ENCODE measurements at regions not wholly inside any gene's neighbourhood (a gene's known extent, or its start where the extent isn't known, plus 50 kb on each side); places are given as distances from the start of the nearest gene placed in this dataset.
A peak's percentile ranks its signal among the peaks of the same experiment; 100 is the strongest.

GRCh38 chr17:69801368-69801767, 273.7 kb upstream of the KCNJ16 start:
- Mint-ChIP-seq H3K4me3 (ENCODE audit: unreplicated experiment) (no peak overlapping the region), H3K27me3 (ENCODE audit: low read depth, unreplicated experiment) (peaks cover 5% of the 10 kb centered on the region), H3K27ac (ENCODE audit: unreplicated experiment) (no peak overlapping the region), H3K9me3 (ENCODE audit: unreplicated experiment) (peaks cover 5% of the 10 kb centered on the region), H3K4me1 (ENCODE audit: low read depth, unreplicated experiment) (no peaks in the 10 kb centered on the region), H3K36me3 (ENCODE audit: low read depth, unreplicated experiment) (no peaks in the 10 kb centered on the region)
- Histone ChIP-seq H3K36me3 (ENCODE audit: insufficient read depth, low read length) (no peaks in the 10 kb centered on the region), H3K9ac (ENCODE audit: low read length) (no peak overlapping the region), H3K4me3 (ENCODE audit: insufficient read depth, low read depth, low read length) (no peak overlapping the region), H3K4me2 (ENCODE audit: low read length) (no peak overlapping the region), H3K27ac (ENCODE audit: low read depth, low read length) (no peak overlapping the region), H3K79me2 (ENCODE audit: insufficient read depth, low read length) (no peaks in the 10 kb centered on the region), H3K9me3 (ENCODE audit: insufficient read depth, low read depth, low read length) (no peaks in the 10 kb centered on the region), H3K4me1 (ENCODE audit: insufficient read depth, low read length) (no peaks in the 10 kb centered on the region), H3K27me3 (ENCODE audit: insufficient read depth, low read length) (no peaks in the 10 kb centered on the region), H4K20me1 (ENCODE audit: insufficient read depth, low read length) (no peaks in the 10 kb centered on the region), H2AFZ (ENCODE audit: low read depth, low read length) (no peak overlapping the region)
- TF ChIP-seq CTCF (IDR thresholded peaks at IDR 0.05; ENCODE audit: insufficient read depth, low read depth, low read length): no peak
- no peak for TF ChIP-seq EZH2 (IDR thresholded peaks at IDR 0.05; ENCODE audit: insufficient read depth, low read length)
- DNase-seq (ENCODE audit: low read depth) (no peak), FAIRE-seq (no peak)

DNA sequence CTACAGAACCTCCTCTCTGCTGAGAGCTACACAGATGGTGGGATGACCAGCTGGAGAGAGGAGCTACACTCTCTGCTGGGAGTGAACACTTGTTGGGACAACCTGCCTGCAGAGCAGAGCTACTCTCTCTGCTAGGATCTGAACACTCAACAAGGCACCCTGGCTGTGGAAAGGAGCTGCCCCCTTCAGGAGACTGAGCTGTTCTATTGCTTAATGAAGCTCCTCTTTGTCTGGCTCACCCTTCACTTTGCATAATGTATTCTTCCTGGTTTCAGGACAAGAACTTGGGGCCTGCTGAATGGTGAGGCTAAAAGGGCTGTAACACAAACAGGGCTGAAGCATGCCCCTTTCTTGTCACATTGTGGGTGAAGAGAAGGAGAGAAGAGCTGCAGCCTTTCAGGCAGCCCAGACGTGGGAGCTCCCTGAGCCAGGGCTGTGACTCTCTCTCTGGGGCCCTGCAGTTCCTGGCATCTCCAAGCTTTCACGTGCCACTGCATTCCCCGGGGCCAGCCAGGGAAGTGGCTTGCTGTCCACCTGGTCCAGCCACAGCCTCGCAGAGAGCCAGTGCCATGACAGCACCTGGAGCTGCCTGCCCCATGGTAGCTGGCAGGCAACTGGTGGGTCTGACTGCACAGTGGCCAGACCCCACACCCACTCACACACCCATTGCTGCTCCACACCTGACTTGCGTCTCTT, 272.8 kb upstream of the KCNJ16 start:
- FAIRE-seq: no peak
- no peaks in the 10 kb centered on the region for H3K9me3 ChIP-seq (ENCODE audit: insufficient read depth, low read depth, low read length)
- H3K4me3 Mint-ChIP-seq (ENCODE audit: unreplicated experiment): no peak overlapping the region
- no peaks in the 10 kb centered on the region for H3K4me1 ChIP-seq (ENCODE audit: insufficient read depth, low read length)
- no peak overlapping the region for H3K4me3 ChIP-seq (ENCODE audit: insufficient read depth, low read depth, low read length)
- H3K9me3 Mint-ChIP-seq (ENCODE audit: unreplicated experiment): peaks cover 5% of the 10 kb centered on the region
- peaks cover 5% of the 10 kb centered on the region for H3K27me3 Mint-ChIP-seq (ENCODE audit: low read depth, unreplicated experiment)
- H3K4me1 Mint-ChIP-seq (ENCODE audit: low read depth, unreplicated experiment): no peaks in the 10 kb centered on the region
- H3K27ac ChIP-seq (ENCODE audit: low read depth, low read length): no peak overlapping the region
- no peaks in the 10 kb centered on the region for H3K27me3 ChIP-seq (ENCODE audit: insufficient read depth, low read length)
- no peak for TF ChIP-seq EZH2 (IDR thresholded peaks at IDR 0.05; ENCODE audit: insufficient read depth, low read length)
- TF ChIP-seq CTCF (IDR thresholded peaks at IDR 0.05; ENCODE audit: insufficient read depth, low read depth, low read length): no peak
- H3K9ac ChIP-seq (ENCODE audit: low read length): no peak overlapping the region
- H2AFZ ChIP-seq (ENCODE audit: low read depth, low read length): no peak overlapping the region
- H3K36me3 ChIP-seq (ENCODE audit: insufficient read depth, low read length): no peaks in the 10 kb centered on the region
- H3K27ac Mint-ChIP-seq (ENCODE audit: unreplicated experiment): no peak overlapping the region
- H3K79me2 ChIP-seq (ENCODE audit: insufficient read depth, low read length): no peaks in the 10 kb centered on the region
- DNase-seq (ENCODE audit: low read depth): no peak
- H3K36me3 Mint-ChIP-seq (ENCODE audit: low read depth, unreplicated experiment): no peaks in the 10 kb centered on the region
- no peak overlapping the region for H3K4me2 ChIP-seq (ENCODE audit: low read length)
- no peaks in the 10 kb centered on the region for H4K20me1 ChIP-seq (ENCODE audit: insufficient read depth, low read length)

- Histone ChIP-seq H3K4me2 (ENCODE audit: low read length) (no peak overlapping the region), H3K4me3 (ENCODE audit: insufficient read depth, low read depth, low read length) (no peak overlapping the region), H3K27me3 (ENCODE audit: insufficient read depth, low read length) (no peaks in the 10 kb centered on the region), H3K36me3 (ENCODE audit: insufficient read depth, low read length) (no peaks in the 10 kb centered on the region), H3K27ac (ENCODE audit: low read depth, low read length) (no peak overlapping the region), H3K4me1 (ENCODE audit: insufficient read depth, low read length) (no peaks in the 10 kb centered on the region), H3K9ac (ENCODE audit: low read length) (no peak overlapping the region), H4K20me1 (ENCODE audit: insufficient read depth, low read length) (no peaks in the 10 kb centered on the region), H2AFZ (ENCODE audit: low read depth, low read length) (no peak overlapping the region), H3K9me3 (ENCODE audit: insufficient read depth, low read depth, low read length) (no peaks in the 10 kb centered on the region), H3K79me2 (ENCODE audit: insufficient read depth, low read length) (no peaks in the 10 kb centered on the region)
- DNase-seq (ENCODE audit: low read depth): no peak
- Mint-ChIP-seq H3K4me1 (ENCODE audit: low read depth, unreplicated experiment) (peaks cover 13% of the 10 kb centered on the region), H3K4me3 (ENCODE audit: unreplicated experiment) (no peak overlapping the region), H3K9me3 (ENCODE audit: unreplicated experiment) (no peaks in the 10 kb centered on the region), H3K36me3 (ENCODE audit: low read depth, unreplicated experiment) (no peaks in the 10 kb centered on the region), H3K27ac (ENCODE audit: unreplicated experiment) (peak overlapping the region; percentile 81), H3K27me3 (ENCODE audit: low read depth, unreplicated experiment) (no peaks in the 10 kb centered on the region)
- no peak for TF ChIP-seq CTCF (IDR thresholded peaks at IDR 0.05; ENCODE audit: insufficient read depth, low read depth, low read length)
- no peak for TF ChIP-seq EZH2 (IDR thresholded peaks at IDR 0.05; ENCODE audit: insufficient read depth, low read length)
- FAIRE-seq: no peak
These were observed 265.7 kb upstream of the KCNJ16 start for GRCh38 chr17:69809331-69809730.

Data from astrocyte (in vitro differentiated cells and primary cell).